ENCODE measurements at regions not wholly inside any gene's neighbourhood (a gene's known extent, or its start where the extent isn't known, plus 50 kb on each side); places are given as distances from the start of the nearest gene placed in this dataset.

GRCh38 chr6:21767891-21768648, 174.5 kb downstream of the SOX4 start:
- Histone ChIP-seq H4K20me1 (ENCODE audit: control insufficient read depth, extremely low read depth, insufficient read depth, low read length) (no peaks in the 10 kb centered on the region), H3K9me1 (ENCODE audit: control insufficient read depth, extremely low read depth, insufficient read depth, low read length) (no peaks in the 10 kb centered on the region), H3K27me3 (ENCODE audit: control insufficient read depth, extremely low read depth, insufficient read depth, low read length) (no peaks in the 10 kb centered on the region), H3K36me3 (ENCODE audit: control insufficient read depth in 2 of 2, extremely low read depth in 1 of 2, insufficient read depth in 2 of 2, low read length in 2 of 2) (no peaks in the 10 kb centered on the region), H2AFZ (ENCODE audit: control insufficient read depth, low read length) (no peak overlapping the region), H3K9ac (ENCODE audit: control insufficient read depth, extremely low read depth, insufficient read depth, low read length) (no peak overlapping the region), H3K4me2 (ENCODE audit: control insufficient read depth, extremely low read depth, insufficient read depth, low read depth, low read length) (no peak overlapping the region), H3K79me2 (ENCODE audit: control insufficient read depth, insufficient read depth, low read length) (no peaks in the 10 kb centered on the region), H3K4me1 (ENCODE audit: control insufficient read depth, extremely low read depth, insufficient read depth, low read length) (peaks cover 19% of the 10 kb centered on the region), H3K27ac (ENCODE audit: control insufficient read depth, insufficient read depth, low read length) (no peak overlapping the region), H3K9me3 (ENCODE audit: control insufficient read depth, low read depth, low read length) (no peaks in the 10 kb centered on the region), H3K4me3 (ENCODE audit: control insufficient read depth in 2 of 3, extremely low read depth in 1 of 3, insufficient read depth in 2 of 3, low read depth in 1 of 3, low read length in 3 of 3) (no peak overlapping the region)
- no peak for DNase-seq (ENCODE audit: low read depth, low spot score)
- TF ChIP-seq EZH2 (IDR thresholded peaks at IDR 0.05; ENCODE audit: low read length) (no peak), CTCF (optimal IDR thresholded peaks at IDR 0.05 in 1 of 3, IDR thresholded peaks at IDR 0.05 in 1 of 3, conservative IDR thresholded peaks at IDR 0.05 in 1 of 3; ENCODE audit: extremely low read depth in 1 of 3, insufficient read depth in 2 of 3, low read length in 3 of 3) (no peak)
- FAIRE-seq: no peak
- dilution Hi-C loops (cut with MboI; ENCODE audit: extremely low pct_ligation_motif_present, low sequenced_read_pairs): no loop called here

GRCh38 chr6:21769405-21769861, 175.9 kb downstream of the SOX4 start:
- peak; percentile 84 for FAIRE-seq

More at GRCh38 chr6:21769405-21769861, 175.9 kb downstream of the SOX4 start:
- Histone ChIP-seq H3K27ac (ENCODE audit: control insufficient read depth, insufficient read depth, low read length) (no peak overlapping the region), H3K4me2 (ENCODE audit: control insufficient read depth, extremely low read depth, insufficient read depth, low read depth, low read length) (peak overlapping the region; percentile 20), H3K27me3 (ENCODE audit: control insufficient read depth, extremely low read depth, insufficient read depth, low read length) (no peaks in the 10 kb centered on the region), H3K9me3 (ENCODE audit: control insufficient read depth, low read depth, low read length) (no peaks in the 10 kb centered on the region), H3K36me3 (ENCODE audit: control insufficient read depth in 2 of 2, extremely low read depth in 1 of 2, insufficient read depth in 2 of 2, low read length in 2 of 2) (no peaks in the 10 kb centered on the region), H3K4me3 (ENCODE audit: control insufficient read depth in 2 of 3, extremely low read depth in 1 of 3, insufficient read depth in 2 of 3, low read depth in 1 of 3, low read length in 3 of 3) (no peak overlapping the region), H3K79me2 (ENCODE audit: control insufficient read depth, insufficient read depth, low read length) (no peaks in the 10 kb centered on the region), H3K9ac (ENCODE audit: control insufficient read depth, extremely low read depth, insufficient read depth, low read length) (no peak overlapping the region), H4K20me1 (ENCODE audit: control insufficient read depth, extremely low read depth, insufficient read depth, low read length) (no peaks in the 10 kb centered on the region), H3K4me1 (ENCODE audit: control insufficient read depth, extremely low read depth, insufficient read depth, low read length) (peaks cover 19% of the 10 kb centered on the region), H3K9me1 (ENCODE audit: control insufficient read depth, extremely low read depth, insufficient read depth, low read length) (no peaks in the 10 kb centered on the region), H2AFZ (ENCODE audit: control insufficient read depth, low read length) (peak overlapping the region; percentile 55)
- no peak for DNase-seq (ENCODE audit: low read depth, low spot score)
- dilution Hi-C loops (cut with MboI; ENCODE audit: extremely low pct_ligation_motif_present, low sequenced_read_pairs): no loop called here
- TF ChIP-seq CTCF (optimal IDR thresholded peaks at IDR 0.05 in 1 of 3, IDR thresholded peaks at IDR 0.05 in 1 of 3, conservative IDR thresholded peaks at IDR 0.05 in 1 of 3; ENCODE audit: extremely low read depth in 1 of 3, insufficient read depth in 2 of 3, low read length in 3 of 3) (no peak), EZH2 (IDR thresholded peaks at IDR 0.05; ENCODE audit: low read length) (no peak)

Measured in keratinocyte (primary cell).